SK-N-SH (cell line): ENCODE measurements at regions not wholly inside any gene's neighbourhood (a gene's known extent, or its start where the extent isn't known, plus 50 kb on each side); places are given as distances from the start of the nearest gene placed in this dataset.
"Not testable (repeated sequence)": the region's sequence is repeated elsewhere in the genome, so short reads cannot be mapped to it uniquely, and the experiment has no call there.

Experiments used
- CTCF ChIA-PET: fragments of 300-600, 350-600 bp; formaldehyde crosslinking; extraction: SDS; loops from one replicate; lab custom pipeline; 2021; lab: Yijun Ruan, JAX
- POLR2A ChIA-PET: fragments of 350-600 bp; sonication (Branson Sonifier 250); formaldehyde crosslinking; extraction: SDS; loops from one replicate; lab custom pipeline; 2020; ENCODE audit warnings: antibody characterized with exemption, inconsistent platforms; lab: Yijun Ruan, JAX
- DNase-seq: peaks from one replicate; pipeline ENCODE4 v3.0.0; 2012
- H2AFZ ChIP-seq: fragments of 200-600 bp; sonication (generic); 2 replicates; pipeline ENCODE4 v1.8.1; 2016; ENCODE audit warnings: antibody characterized with exemption, mild to moderate bottlenecking, low read depth
- H3F3A ChIP-seq: fragments of 200-600 bp; sonication (generic); replicated peaks from 2 replicates; pipeline ENCODE3; 2016; ENCODE audit warnings: antibody characterized with exemption, mild to moderate bottlenecking; ENCODE audit not compliant: insufficient read depth
- H3K27ac ChIP-seq, 2 experiments: fragments of 200-500 bp in 1 of 2; fragments of 200-600 bp in 1 of 2; sonication (Bioruptor generic) in 1 of 2; sonication (generic), shearing (Covaris generic) in 1 of 2; 2 replicates each; pipeline versions ENCODE4 v1.5.1 to v1.6.1; 2014 to 2016; ENCODE audit warnings: low read depth in 2 of 2, inconsistent platforms in 1 of 2, low read length in 1 of 2, mild to moderate bottlenecking in 1 of 2, mixed read lengths in 1 of 2
- H3K27me3 ChIP-seq: fragments of 200-600 bp; sonication (generic), shearing (Covaris generic); 2 replicates; pipeline ENCODE4 v1.6.1; 2016; ENCODE audit warnings: mixed run types; ENCODE audit not compliant: insufficient read depth
- H3K36me3 ChIP-seq, 2 experiments: fragments of 200-500 bp in 1 of 2; fragments of 200-600 bp in 1 of 2; sonication (Bioruptor generic) in 1 of 2; sonication (generic) in 1 of 2; replicated peaks in 1 of 2; 2 replicates each; pipeline versions ENCODE3 to v1.5.1; 2014 to 2016; ENCODE audit warnings: low read length in 1 of 2, mild to moderate bottlenecking in 1 of 2; ENCODE audit not compliant: insufficient read depth in 2 of 2, control insufficient read depth in 1 of 2
- H3K4me1 ChIP-seq, 2 experiments: fragments of 200-500 bp in 1 of 2; fragments of 200-600 bp in 1 of 2; sonication (Bioruptor generic) in 1 of 2; sonication (generic), shearing (Covaris generic) in 1 of 2; 2 replicates each; pipeline versions ENCODE4 v1.5.1 to v1.6.1; 2014 to 2016; ENCODE audit warnings: low read depth in 1 of 2, low read length in 1 of 2, mixed run types in 1 of 2; ENCODE audit not compliant: insufficient read depth in 2 of 2, control insufficient read depth in 1 of 2
- H3K4me2 ChIP-seq: fragments of 200-600 bp; sonication (generic), shearing (Covaris generic); 2 replicates; pipeline ENCODE4 v1.6.1; 2017; ENCODE audit warnings: mixed run types
- H3K4me3 ChIP-seq, 2 experiments: fragments of 200-500 bp in 1 of 2; fragments of 200-600 bp in 1 of 2; sonication (Bioruptor generic) in 1 of 2; sonication (generic), shearing (Covaris generic) in 1 of 2; 2 replicates each; pipeline versions ENCODE4 v1.5.1 to v1.8.1; 2014 to 2016; ENCODE audit warnings: low read depth in 2 of 2, inconsistent platforms in 1 of 2, low read length in 1 of 2, mild to moderate bottlenecking in 1 of 2, mixed read lengths in 1 of 2, moderate library complexity in 1 of 2
- H3K79me2 ChIP-seq: fragments of 200-600 bp; sonication (generic); 2 replicates; pipeline ENCODE4 v1.8.1; 2017; ENCODE audit warnings: mild to moderate bottlenecking; ENCODE audit not compliant: insufficient read depth
- H3K9ac ChIP-seq: fragments of 200-600 bp; sonication (generic); 2 replicates; pipeline ENCODE4 v1.6.1; 2017; ENCODE audit warnings: mixed run types
- H3K9me2 ChIP-seq: fragments of 200-600 bp; sonication (generic); 2 replicates; pipeline ENCODE4 v1.6.1; 2017; ENCODE audit warnings: mixed run types
- H3K9me3 ChIP-seq: fragments of 200-600 bp; sonication (generic); 2 replicates; pipeline ENCODE4 v1.6.1; 2017; ENCODE audit warnings: mixed run types, mild to moderate bottlenecking, moderate library complexity
- H4K20me1 ChIP-seq: fragments of 200-600 bp; sonication (generic); 2 replicates; pipeline ENCODE4 v1.6.1; 2017; ENCODE audit warnings: mild to moderate bottlenecking, mixed run types; ENCODE audit not compliant: insufficient read depth
- CHD2 ChIP-seq: fragments of 150-350 bp; IDR thresholded peaks from 2 replicates; pipeline ENCODE4 v1.6.1; 2018; ENCODE audit warnings: low read length; ENCODE audit not compliant: partially characterized antibody
- ELF1 ChIP-seq: IDR thresholded peaks from 2 replicates; pipeline ENCODE4 v1.4.0; 2012
- EP300 ChIP-seq, 2 experiments: IDR thresholded peaks; 2 replicates each; pipeline versions ENCODE4 v1.4.0 to v1.6.1; 2012; ENCODE audit warnings: borderline replicate concordance in 1 of 2, low read depth in 1 of 2, low read length in 1 of 2
- FOSL2 ChIP-seq: IDR thresholded peaks from 2 replicates; pipeline ENCODE4 v1.4.0; 2012; ENCODE audit warnings: low read depth, mild to moderate bottlenecking, moderate library complexity, borderline replicate concordance
- FOXM1 ChIP-seq: IDR thresholded peaks from 2 replicates; pipeline ENCODE4 v1.4.0; 2012; ENCODE audit warnings: low read depth, mild to moderate bottlenecking
- IRF3 ChIP-seq: fragments of 150-350 bp; IDR thresholded peaks from 2 replicates; pipeline ENCODE4 v1.6.1; 2016; ENCODE audit warnings: mild to moderate bottlenecking, low read depth, low read length
- JUND ChIP-seq: IDR thresholded peaks from 2 replicates; pipeline ENCODE4 v1.4.0; 2012
- MAX ChIP-seq: IDR thresholded peaks from 2 replicates; pipeline ENCODE4 v1.4.0; 2012; ENCODE audit warnings: low read depth
- MXI1 ChIP-seq: IDR thresholded peaks from 2 replicates; pipeline ENCODE4 v1.6.1; 2012; ENCODE audit warnings: mild to moderate bottlenecking, low read depth, low read length, improper control_type of control experiment
- NFIC ChIP-seq: IDR thresholded peaks from 2 replicates; pipeline ENCODE4 v1.4.0; 2012; ENCODE audit warnings: borderline replicate concordance
- NRF1 ChIP-seq: IDR thresholded peaks from 2 replicates; pipeline ENCODE4 v1.6.1; 2012; ENCODE audit warnings: low read depth, mild to moderate bottlenecking, low read length
- PBX3 ChIP-seq: IDR thresholded peaks from 2 replicates; pipeline ENCODE4; 2012
- RAD21 ChIP-seq: IDR thresholded peaks from 2 replicates; pipeline ENCODE4 v1.6.1; 2012; ENCODE audit warnings: mild to moderate bottlenecking, low read length
- RCOR1 ChIP-seq: fragments of 150-350 bp; IDR thresholded peaks from 2 replicates; pipeline ENCODE4 v1.6.1; 2017; ENCODE audit warnings: antibody characterized with exemption, low read length
- RFX5 ChIP-seq: IDR thresholded peaks from 2 replicates; pipeline ENCODE4 v1.6.1; 2012; ENCODE audit warnings: mild to moderate bottlenecking, improper control_type of control experiment, low read length
- SIN3A ChIP-seq: IDR thresholded peaks from 2 replicates; pipeline ENCODE4 v1.6.1; 2012; ENCODE audit warnings: low read depth, mild to moderate bottlenecking, low read length, moderate library complexity, borderline replicate concordance
- USF1 ChIP-seq: IDR thresholded peaks from 2 replicates; pipeline ENCODE4 v1.4.0; 2012; ENCODE audit warnings: low read depth, borderline replicate concordance
- YY1 ChIP-seq: IDR thresholded peaks from 2 replicates; pipeline ENCODE4 v1.4.0; 2012; ENCODE audit warnings: low read depth, mild to moderate bottlenecking
- WGBS: methylation state at CpG from one replicate; pipeline ENCODE4 v1.1.6; 2017; ENCODE audit warnings: low lambda C conversion rate; 5-methylcytosine and 5-hydroxymethylcytosine counted together

GRCh38 chr2:144904612-144905011 lies 384.7 kb upstream of the ZEB2 start:
- Histone ChIP-seq H3K9ac (no peak overlapping the region), H2AFZ (no peak overlapping the region), H3K4me1 (no peaks in the 10 kb centered on the region), H3K36me3 (no peaks in the 10 kb centered on the region), H3K4me3 (no peak overlapping the region), H4K20me1 (no peaks in the 10 kb centered on the region)
- 87% methylated on average over 3 of the region's 3 CpGs for WGBS
- CTCF ChIA-PET = interaction anchor here (0.5 to 0.6 kb wide), 2 partner anchors 289 to 960 kb away, joined by 3 read pairs; no protein-coding TSS in a partner anchor
- TF ChIP-seq RFX5 (no peak), FOXM1 (no peak), MXI1 (no peak), JUND (no peak), CHD2 (no peak), ELF1 (no peak), FOSL2 (no peak), SIN3A (no peak), MAX (no peak), RAD21 (no peak), NRF1 (no peak), EP300 (IDR thresholded peaks at IDR 0.05; ENCODE audit: borderline replicate concordance in 1 of 2, low read depth in 1 of 2, low read length in 1 of 2) (no peak), RCOR1 (no peak), PBX3 (no peak), USF1 (no peak), YY1 (no peak), IRF3 (no peak), NFIC (no peak)
- TF ChIP-seq, all 33 proteins: peak for 0
- Histone ChIP-seq H3K27me3 (no peaks in the 10 kb centered on the region), H3K9me2 (no peaks in the 10 kb centered on the region), H3K27ac (no peak overlapping the region), H3F3A (no peaks in the 10 kb centered on the region), H3K4me2 (no peak overlapping the region), H3K79me2 (no peaks in the 10 kb centered on the region), H3K9me3 (0 out of 2 replicates have a peak, but pooled peaks cover 2% of the 10 kb centered on the region)
- POLR2A ChIA-PET = no interaction called here
- DNase-seq = no peak

GRCh38 chr2:144903045-144903444 lies 383.1 kb upstream of the ZEB2 start:
- CTCF ChIA-PET = interaction anchor here (1.0 kb wide), 1 partner anchor 13 kb away, joined by 3 read pairs; no protein-coding TSS in a partner anchor
- not testable (repeated sequence) for H2AFZ ChIP-seq

GRCh38 chr2:144901386-144901785 lies 381.5 kb upstream of the ZEB2 start:
- H3K9me2 ChIP-seq, H3K4me3 ChIP-seq, H3K79me2 ChIP-seq, H3K36me3 ChIP-seq, DNase-seq, H3K9ac ChIP-seq, H3K9me3 ChIP-seq, H3K4me2 ChIP-seq, CTCF ChIA-PET, H4K20me1 ChIP-seq, H3K27me3 ChIP-seq, H3F3A ChIP-seq, H3K27ac ChIP-seq, POLR2A ChIA-PET, H3K4me1 ChIP-seq, H2AFZ ChIP-seq: not testable (repeated sequence)
- WGBS = 38% methylated on average over 4 of the region's 4 CpGs

More at GRCh38 chr2:144903045-144903444, 383.1 kb upstream of the ZEB2 start:
- DNase-seq, H3K36me3 ChIP-seq, H3K4me2 ChIP-seq, H3K27me3 ChIP-seq, H3K79me2 ChIP-seq, H3F3A ChIP-seq, H3K4me1 ChIP-seq, H3K9ac ChIP-seq, H3K9me2 ChIP-seq, POLR2A ChIA-PET, H3K27ac ChIP-seq, H3K9me3 ChIP-seq, H4K20me1 ChIP-seq, H3K4me3 ChIP-seq: not testable (repeated sequence)
- WGBS = 94% methylated on average over 15 of the region's 19 CpGs
